HepG2 (cell line): ENCODE measurements at regions not wholly inside any gene's neighbourhood (a gene's known extent, or its start where the extent isn't known, plus 50 kb on each side); places are given as distances from the start of the nearest gene placed in this dataset.
A peak's percentile ranks its signal among the peaks of the same experiment; 100 is the strongest.

Experiments
- ATAC-seq: fragments of 200-7000 bp; cut with Tn5 transposase; 3 replicates; pipeline ENCODE4 v1.9.1; 2020; ENCODE audit warnings: mild to moderate bottlenecking, moderate library complexity
- BruUV-seq: library from RNA; stranded (reverse); fragments of 400-500 nt; replicated peaks from 2 replicates; lab custom pipeline; 2021; lab: Mats Ljungman, UMichigan
- CTCF ChIA-PET: fragments of 300-600 bp; formaldehyde crosslinking; extraction: SDS; loops from one replicate; lab custom pipeline; 2021; ENCODE audit warnings: low total read pairs, inconsistent platforms, low intra/inter-chr PET ratio; lab: Yijun Ruan, JAX
- POLR2A ChIA-PET: fragments of 350-600 bp; sonication (Branson Sonifier 250); formaldehyde crosslinking; loops from one replicate; lab custom pipeline; 2020; ENCODE audit warnings: antibody characterized with exemption, inconsistent platforms; lab: Yijun Ruan, JAX
- DNase-seq: peaks from one replicate; pipeline ENCODE4 v3.0.0-alpha.2; 2015; ENCODE audit warnings: low spot score
- FAIRE-seq: peaks from 3 replicates; lab custom pipeline; 2011; peaks lifted over from hg19 to GRCh38; lab: Jason Lieb, UNC
- H2AFZ ChIP-seq: one replicate; pipeline ENCODE4 v1.6.1; 2011; ENCODE audit warnings: low read length, inconsistent platforms
- H3K27ac ChIP-seq: fragments of 300-600 bp; 3 replicates; pipeline ENCODE4 v1.8.0; 2011; ENCODE audit warnings: mixed run types, mild to moderate bottlenecking, mixed read lengths, low read length, inconsistent platforms; ENCODE audit not compliant: insufficient read depth; ENCODE audit errors: extremely low read length
- H3K27me3 ChIP-seq, 2 experiments: fragments of 200-600 bp in 1 of 2; 2 replicates in 1 of 2; 3 replicates in 1 of 2; pipeline versions ENCODE4 v1.6.0 to v1.8.0; 2011; ENCODE audit warnings: low read length in 2 of 2, mild to moderate bottlenecking in 2 of 2, moderate library complexity in 2 of 2, inconsistent platforms in 1 of 2; ENCODE audit not compliant: insufficient read depth in 2 of 2, control insufficient read depth in 1 of 2
- H3K36me3 ChIP-seq, 2 experiments: fragments of 200-600 bp in 1 of 2; replicated peaks in 1 of 2; 2 replicates in 1 of 2; 3 replicates in 1 of 2; pipeline versions ENCODE4 v1.5.1 to v1.8.0; 2011; ENCODE audit warnings: low read length in 2 of 2, inconsistent platforms in 1 of 2; ENCODE audit not compliant: insufficient read depth in 2 of 2, control insufficient read depth in 1 of 2
- H3K4me1 ChIP-seq: 2 replicates; pipeline ENCODE4 v1.5.1; 2012; ENCODE audit warnings: low read length, inconsistent platforms; ENCODE audit not compliant: insufficient read depth
- H3K4me2 ChIP-seq: 2 replicates; pipeline ENCODE4 v1.6.0; 2011; ENCODE audit warnings: low read depth, low read length, inconsistent platforms
- H3K4me3 ChIP-seq, 3 experiments: fragments of 200-600 bp in 1 of 3; sonication (generic), shearing (Covaris generic) in 1 of 3; replicated peaks in 1 of 3; 2 replicates each; pipeline ENCODE4 v1.5.1; 2011 to 2016; ENCODE audit warnings: low read length in 3 of 3, inconsistent platforms in 2 of 3, low read depth in 2 of 3, mild to moderate bottlenecking in 2 of 3, control low read depth in 1 of 3, mixed read lengths in 1 of 3; ENCODE audit not compliant: insufficient read depth in 1 of 3
- H3K79me2 ChIP-seq: one replicate; pipeline ENCODE4 v1.6.1; 2011; ENCODE audit warnings: low read length, inconsistent platforms; ENCODE audit not compliant: insufficient read depth
- H3K9ac ChIP-seq: 2 replicates; pipeline ENCODE4 v1.6.0; 2011; ENCODE audit warnings: mild to moderate bottlenecking, low read depth, low read length, inconsistent platforms; ENCODE audit not compliant: insufficient read depth
- H3K9me3 ChIP-seq: 2 replicates; pipeline ENCODE4 v1.5.1; 2012; ENCODE audit warnings: mild to moderate bottlenecking, low read length
- H4K20me1 ChIP-seq: 2 replicates; pipeline ENCODE4 v1.6.0; 2011; ENCODE audit warnings: inconsistent platforms, mild to moderate bottlenecking, low read length, moderate library complexity; ENCODE audit not compliant: insufficient read depth
- ATF7 ChIP-seq, 2 experiments: fragments of 450-650 bp in 1 of 2; sonication (generic) in 1 of 2; formaldehyde crosslinking in 1 of 2; IDR thresholded peaks; 2 replicates each; pipeline versions ENCODE4 v1.4.0 to v1.6.1; 2016 to 2020; ENCODE audit warnings: antibody characterized with exemption in 1 of 2, mild to moderate bottlenecking in 1 of 2, missing genetic modification reagents in 1 of 2
- CREB1 ChIP-seq, 2 experiments: fragments of 450-650 bp in 1 of 2; IDR thresholded peaks; 2 replicates each; pipeline ENCODE4 v1.6.1; 2016 to 2017; ENCODE audit warnings: control low read depth in 1 of 2, mild to moderate bottlenecking in 1 of 2, missing compliant biosample characterization in 1 of 2, missing genetic modification characterization in 1 of 2
- CTCF ChIP-seq: sonication (generic); formaldehyde crosslinking; IDR thresholded peaks from 2 replicates; pipeline ENCODE4 v1.5.0; 2020; ENCODE audit warnings: mild to moderate bottlenecking, missing genetic modification reagents, moderate library complexity
- DDIT3 ChIP-seq: sonication (generic); formaldehyde crosslinking; IDR thresholded peaks from 2 replicates; pipeline ENCODE4 v1.4.0; 2020; ENCODE audit warnings: mild to moderate bottlenecking, missing genetic modification reagents
- EED ChIP-seq: sonication (generic); formaldehyde crosslinking; IDR thresholded peaks from 2 replicates; pipeline ENCODE4 v1.5.0; 2020; ENCODE audit warnings: mild to moderate bottlenecking, missing genetic modification reagents
- ELF3 ChIP-seq: IDR thresholded peaks from 2 replicates; pipeline ENCODE4 v1.6.1; 2016; ENCODE audit warnings: missing genetic modification reagents, missing compliant biosample characterization
- ESRRA ChIP-seq: sonication (generic); formaldehyde crosslinking; IDR thresholded peaks from 2 replicates; pipeline ENCODE4 v1.5.1; 2020; ENCODE audit warnings: mild to moderate bottlenecking, low read depth, missing genetic modification reagents
- FOXM1 ChIP-seq: sonication (generic); formaldehyde crosslinking; IDR thresholded peaks from 2 replicates; pipeline ENCODE4 v1.5.0; 2020; ENCODE audit warnings: missing genetic modification reagents
- HDAC6 ChIP-seq: fragments of 200-600 bp; sonication (generic); IDR thresholded peaks from 2 replicates; pipeline ENCODE4 v1.7.0; 2017; ENCODE audit warnings: mild to moderate bottlenecking, antibody characterized with exemption, low read length, low read depth
- HMGA1 ChIP-seq: sonication (generic); formaldehyde crosslinking; conservative IDR thresholded peaks from 2 replicates; pipeline ENCODE4 v1.4.0; 2020; ENCODE audit warnings: missing genetic modification reagents
- MIXL1 ChIP-seq: IDR thresholded peaks from 2 replicates; pipeline ENCODE4 v1.6.1; 2016
- MYNN ChIP-seq: sonication (generic); formaldehyde crosslinking; IDR thresholded peaks from 2 replicates; pipeline ENCODE4 v1.4.0; 2020; ENCODE audit warnings: mild to moderate bottlenecking, low read depth, missing genetic modification reagents
- NFRKB ChIP-seq: fragments of 450-650 bp; IDR thresholded peaks from 2 replicates; pipeline ENCODE4 v1.6.1; 2017
- SMC3 ChIP-seq: IDR thresholded peaks from 2 replicates; pipeline ENCODE4 v1.6.1; 2011; ENCODE audit warnings: low read length, improper control_type of control experiment
- STAG1 ChIP-seq: sonication (generic); formaldehyde crosslinking; IDR thresholded peaks from 2 replicates; pipeline ENCODE4 v1.4.0; 2020; ENCODE audit warnings: missing genetic modification reagents
- TBX3 ChIP-seq: fragments of 450-650 bp; IDR thresholded peaks from 2 replicates; pipeline ENCODE4 v1.6.1; 2017; ENCODE audit warnings: antibody characterized with exemption, mild to moderate bottlenecking, inconsistent platforms, borderline replicate concordance
- TFDP1 ChIP-seq: IDR thresholded peaks from 2 replicates; pipeline ENCODE4 v1.6.1; 2016; ENCODE audit warnings: missing compliant biosample characterization, missing genetic modification reagents, borderline replicate concordance
- ZNF343 ChIP-seq: sonication (generic); formaldehyde crosslinking; IDR thresholded peaks from 2 replicates; pipeline ENCODE4 v1.4.0; 2020; ENCODE audit warnings: mild to moderate bottlenecking, missing genetic modification reagents
- ZNF367 ChIP-seq: sonication (generic); formaldehyde crosslinking; IDR thresholded peaks from 2 replicates; pipeline ENCODE4 v1.4.0; 2020; ENCODE audit warnings: missing genetic modification reagents, borderline replicate concordance
- ZNF441 ChIP-seq: sonication (generic); formaldehyde crosslinking; IDR thresholded peaks from 2 replicates; pipeline ENCODE4 v1.7.0; 2021; ENCODE audit warnings: missing genetic modification reagents, borderline replicate concordance
- WGBS: methylation state at CpG from one replicate; pipeline ENCODE4 v1.1.6; 2017; ENCODE audit warnings: low lambda C conversion rate; 5-methylcytosine and 5-hydroxymethylcytosine counted together
- in situ Hi-C: cut with HindIII; loops from 2 replicates; pipeline ENCODE4 v1.10.0; 2017; ENCODE audit warnings: low pct_unique_long_range_greater_than_20kb; ENCODE audit not compliant: extremely low pct_ligation_motif_present
- intact Hi-C: fragments of 100-400 bp; cut with micrococcal nuclease; formaldehyde crosslinking; loops from one replicate; pipeline ENCODE4 v1.10.0; 2022; ENCODE audit not compliant: unreplicated experiment

DNA sequence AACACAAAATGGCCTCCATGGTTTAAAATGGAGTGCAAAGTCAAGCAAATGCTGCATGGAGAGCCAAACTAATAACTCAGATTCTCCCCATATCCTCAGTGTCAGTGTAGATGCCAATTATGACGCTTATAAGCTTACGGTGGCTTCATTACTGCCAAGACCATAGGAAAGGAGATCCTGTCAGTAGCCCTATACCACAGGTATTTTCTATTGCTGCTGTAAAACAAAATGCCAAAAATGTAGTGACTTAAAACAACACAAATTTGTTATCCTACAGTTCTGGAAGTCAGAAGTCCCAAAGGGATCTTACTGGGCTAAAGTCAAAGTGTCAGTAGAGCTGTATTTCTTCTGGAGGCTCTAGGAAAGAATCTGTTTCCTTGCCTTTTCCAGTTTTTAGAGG, 149.8 kb upstream of the GBE1 start:
- CTCF ChIA-PET = interaction anchor here (0.8 to 1.3 kb wide), 2 partner anchors 221 to 245 kb away, joined by 3 to 4 read pairs; no protein-coding TSS in a partner anchor
- in situ Hi-C loops = no loop called here
- BruUV-seq = no TSS peak

DNA sequence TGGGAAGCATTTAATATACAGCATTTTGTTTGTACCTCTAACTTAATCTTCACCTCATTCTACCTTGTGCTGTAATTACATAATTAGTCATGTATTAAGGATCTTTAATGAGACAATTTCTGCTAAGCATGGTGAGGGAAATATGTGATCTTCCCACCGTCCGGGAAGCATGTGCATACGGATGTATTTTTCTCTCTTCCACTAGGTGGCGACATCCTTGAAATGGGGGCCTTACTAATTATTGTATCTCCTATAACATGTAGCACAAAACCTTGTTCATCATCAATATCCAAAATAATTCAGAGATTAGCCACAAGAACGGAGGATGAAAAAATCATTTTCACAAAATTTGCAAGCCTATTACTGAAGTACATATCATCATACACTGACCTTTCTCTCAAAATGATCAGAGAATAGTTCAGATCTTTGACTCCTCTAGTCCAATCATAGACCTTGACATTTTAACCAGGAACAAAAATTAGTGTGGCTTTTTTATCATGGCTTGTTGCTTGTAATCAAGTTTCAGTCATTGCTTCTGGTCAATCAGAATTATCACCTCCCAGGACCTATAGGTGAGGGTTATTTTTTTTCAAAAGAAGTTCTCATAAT, 148.9 kb upstream of the GBE1 start:
- FAIRE-seq (peak; percentile 49), ATAC-seq (peak; percentile 73), DNase-seq (peak; percentile 46)
- no peak overlapping the region for H2AFZ ChIP-seq
- H4K20me1 ChIP-seq = no peaks in the 10 kb centered on the region
- CTCF ChIA-PET = interaction anchor here (0.8 to 1.3 kb wide), 3 partner anchors 222 to 797 kb away, joined by 3 to 4 read pairs (median 3); no protein-coding TSS in a partner anchor
- WGBS = 5% methylated on average over 5 of the region's 5 CpGs
- no peaks in the 10 kb centered on the region for H3K36me3 ChIP-seq
- H3K27me3 ChIP-seq = no peaks in the 10 kb centered on the region
- H3K27ac ChIP-seq = no peak overlapping the region
- H3K4me2 ChIP-seq = no peak overlapping the region
- in situ Hi-C loops (no loop called here), intact Hi-C loops (loop anchor here (1.0 to 5.0 kb wide), 4 partner anchors 77 to 1613 kb away; no protein-coding TSS in a partner anchor)
- H3K9ac ChIP-seq = no peak overlapping the region
- H3K4me1 ChIP-seq = no peaks in the 10 kb centered on the region
- no peaks in the 10 kb centered on the region for H3K9me3 ChIP-seq
- H3K79me2 ChIP-seq = no peaks in the 10 kb centered on the region
- H3K4me3 ChIP-seq = no peak overlapping the region
- BruUV-seq = no TSS peak
- POLR2A ChIA-PET = no interaction called here
- TF ChIP-seq ZNF343 (CRISPR knock-in tag) (no peak), FOXM1 (CRISPR knock-in tag) (no peak), STAG1 (CRISPR knock-in tag) (peak; percentile 55), EED (CRISPR knock-in tag) (no peak), CTCF (peak; percentile 73), TFDP1 (CRISPR knock-in tag) (no peak), CREB1 (IDR thresholded peaks at IDR 0.05) (no peak), CREB1 (CRISPR knock-in tag; IDR thresholded peaks at IDR 0.05) (no peak), MIXL1 (0 out of 2 replicates have a peak, but pooled peaks have one; percentile 44), MYNN (CRISPR knock-in tag) (no peak), SMC3 (peak; percentile 67), ELF3 (CRISPR knock-in tag) (no peak), HDAC6 (no peak)

More for the DNA sequence above, 149.8 kb upstream of the GBE1 start:
- no peak for DNase-seq
- Histone ChIP-seq H3K4me1 (no peaks in the 10 kb centered on the region), H4K20me1 (no peaks in the 10 kb centered on the region), H2AFZ (no peak overlapping the region), H3K9me3 (no peaks in the 10 kb centered on the region), H3K27ac (no peak overlapping the region), H3K36me3 (no peaks in the 10 kb centered on the region), H3K4me2 (no peak overlapping the region), H3K27me3 (no peaks in the 10 kb centered on the region), H3K4me3 (no peak overlapping the region), H3K9ac (no peak overlapping the region), H3K79me2 (no peaks in the 10 kb centered on the region)
- 77% methylated on average over 2 of the region's 2 CpGs for WGBS
- POLR2A ChIA-PET = no interaction called here
- FAIRE-seq = no peak
- intact Hi-C loops = loop anchor here (2.0 to 5.0 kb wide), 2 partner anchors 76 to 222 kb away; no protein-coding TSS in a partner anchor
- ATAC-seq = no peak
- no peak for TF ChIP-seq ESRRA (CRISPR knock-in tag)
- no peak for TF ChIP-seq ZNF441 (CRISPR knock-in tag)
- TF ChIP-seq HMGA1 = no peak
- no peak for TF ChIP-seq ATF7 (IDR thresholded peaks at IDR 0.05)
- TF ChIP-seq ATF7 (CRISPR knock-in tag; IDR thresholded peaks at IDR 0.05) = no peak
- TF ChIP-seq DDIT3 (CRISPR knock-in tag) = no peak
- no peak for TF ChIP-seq NFRKB
- TF ChIP-seq ZNF367 = no peak
- no peak for TF ChIP-seq TBX3
